ENCODE measurements at regions not wholly inside any gene's neighbourhood (a gene's known extent, or its start where the extent isn't known, plus 50 kb on each side); places are given as distances from the start of the nearest gene placed in this dataset.

DNA sequence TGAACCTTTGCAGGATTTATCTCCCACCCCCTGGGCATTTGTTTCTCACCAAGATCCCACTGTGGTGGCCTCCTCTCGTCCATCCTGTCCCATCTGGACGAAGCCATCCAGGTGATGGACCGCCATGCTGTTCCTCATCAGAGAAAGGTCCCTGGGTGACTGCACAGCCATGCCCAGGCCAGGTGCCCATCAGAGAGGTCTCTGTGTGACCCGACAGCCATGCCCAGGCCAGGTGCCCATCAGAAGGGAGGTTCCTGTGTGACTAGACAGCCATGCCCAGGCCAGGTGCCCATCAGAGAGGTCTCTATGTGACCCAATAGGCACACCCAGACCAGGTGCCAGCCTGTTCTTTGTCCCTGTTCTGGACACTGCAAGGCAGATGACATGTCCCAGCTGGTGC, 360.9 kb upstream of the SALL3 start:
- in situ Hi-C loops (cut with MboI; ENCODE audit: low pct_unique_long_range_greater_than_20kb, low sequenced_read_pairs, unreplicated experiment) = no loop called here
- TF ChIP-seq, protein P1, sequence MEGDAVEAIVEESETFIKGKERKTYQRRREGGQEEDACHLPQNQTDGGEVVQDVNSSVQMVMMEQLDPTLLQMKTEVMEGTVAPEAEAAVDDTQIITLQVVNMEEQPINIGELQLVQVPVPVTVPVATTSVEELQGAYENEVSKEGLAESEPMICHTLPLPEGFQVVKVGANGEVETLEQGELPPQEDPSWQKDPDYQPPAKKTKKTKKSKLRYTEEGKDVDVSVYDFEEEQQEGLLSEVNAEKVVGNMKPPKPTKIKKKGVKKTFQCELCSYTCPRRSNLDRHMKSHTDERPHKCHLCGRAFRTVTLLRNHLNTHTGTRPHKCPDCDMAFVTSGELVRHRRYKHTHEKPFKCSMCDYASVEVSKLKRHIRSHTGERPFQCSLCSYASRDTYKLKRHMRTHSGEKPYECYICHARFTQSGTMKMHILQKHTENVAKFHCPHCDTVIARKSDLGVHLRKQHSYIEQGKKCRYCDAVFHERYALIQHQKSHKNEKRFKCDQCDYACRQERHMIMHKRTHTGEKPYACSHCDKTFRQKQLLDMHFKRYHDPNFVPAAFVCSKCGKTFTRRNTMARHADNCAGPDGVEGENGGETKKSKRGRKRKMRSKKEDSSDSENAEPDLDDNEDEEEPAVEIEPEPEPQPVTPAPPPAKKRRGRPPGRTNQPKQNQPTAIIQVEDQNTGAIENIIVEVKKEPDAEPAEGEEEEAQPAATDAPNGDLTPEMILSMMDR (IDR thresholded peaks at IDR 0.05; ENCODE audit: extremely low read depth, insufficient read depth, missing control alignments) = no peak
- DNase-seq (ENCODE audit: low spot score) = no peak

- in situ Hi-C loops (cut with MboI; ENCODE audit: low pct_unique_long_range_greater_than_20kb, low sequenced_read_pairs, unreplicated experiment) = no loop called here
- TF ChIP-seq, protein P1 (IDR thresholded peaks at IDR 0.05; ENCODE audit: extremely low read depth, insufficient read depth, missing control alignments) = no peak
- no peak for DNase-seq (ENCODE audit: low spot score)
Measured at GRCh38 chr18:78619854-78620253, 359.8 kb upstream of the SALL3 start.

- DNase-seq (ENCODE audit: low spot score) = no peak
- TF ChIP-seq, protein P1 (IDR thresholded peaks at IDR 0.05; ENCODE audit: extremely low read depth, insufficient read depth, missing control alignments) = no peak
- in situ Hi-C loops (cut with MboI; ENCODE audit: low pct_unique_long_range_greater_than_20kb, low sequenced_read_pairs, unreplicated experiment) = no loop called here
Measured at GRCh38 chr18:78620326-78620725, 359.3 kb upstream of the SALL3 start.

- DNase-seq (ENCODE audit: low spot score) = no peak
- TF ChIP-seq, protein P1 (IDR thresholded peaks at IDR 0.05; ENCODE audit: extremely low read depth, insufficient read depth, missing control alignments) = no peak
- in situ Hi-C loops (cut with MboI; ENCODE audit: low pct_unique_long_range_greater_than_20kb, low sequenced_read_pairs, unreplicated experiment) = no loop called here
Measured at GRCh38 chr18:78621141-78621755, 358.4 kb upstream of the SALL3 start.

- no peak for DNase-seq (ENCODE audit: low spot score)
- TF ChIP-seq, protein P1 (IDR thresholded peaks at IDR 0.05; ENCODE audit: extremely low read depth, insufficient read depth, missing control alignments) = no peak
- in situ Hi-C loops (cut with MboI; ENCODE audit: low pct_unique_long_range_greater_than_20kb, low sequenced_read_pairs, unreplicated experiment) = no loop called here
Measured at GRCh38 chr18:78622251-78622906, 357.2 kb upstream of the SALL3 start.

- TF ChIP-seq, protein P1 (IDR thresholded peaks at IDR 0.05; ENCODE audit: extremely low read depth, insufficient read depth, missing control alignments) = no peak
- in situ Hi-C loops (cut with MboI; ENCODE audit: low pct_unique_long_range_greater_than_20kb, low sequenced_read_pairs, unreplicated experiment) = no loop called here
- no peak for DNase-seq (ENCODE audit: low spot score)
Measured at GRCh38 chr18:78622907-78623541, 356.6 kb upstream of the SALL3 start.
